ENCODE measurements at regions not wholly inside any gene's neighbourhood (a gene's known extent, or its start where the extent isn't known, plus 50 kb on each side); places are given as distances from the start of the nearest gene placed in this dataset.

GRCh38 chr5:75960129-75960528, 123.1 kb upstream of the SV2C start:
- in situ Hi-C loops (cut with MboI; ENCODE audit: low sequenced_read_pairs, unreplicated experiment), result no loop called here
- no peak for DNase-seq (ENCODE audit: low spot score)
- no peak for TF ChIP-seq CTCF (IDR thresholded peaks at IDR 0.05; ENCODE audit: borderline replicate concordance, control extremely low read depth, extremely low read depth, insufficient read depth, missing control alignments)

- DNase-seq (ENCODE audit: low spot score), result no peak
- in situ Hi-C loops (cut with MboI; ENCODE audit: low sequenced_read_pairs, unreplicated experiment), result no loop called here
- no peak for TF ChIP-seq CTCF (IDR thresholded peaks at IDR 0.05; ENCODE audit: borderline replicate concordance, control extremely low read depth, extremely low read depth, insufficient read depth, missing control alignments)
Observed at GRCh38 chr5:75952963-75953362, 130.2 kb upstream of the SV2C start.

- DNase-seq (ENCODE audit: low spot score), result no peak
- in situ Hi-C loops (cut with MboI; ENCODE audit: low sequenced_read_pairs, unreplicated experiment), result no loop called here
- no peak for TF ChIP-seq CTCF (IDR thresholded peaks at IDR 0.05; ENCODE audit: borderline replicate concordance, control extremely low read depth, extremely low read depth, insufficient read depth, missing control alignments)
Observed at GRCh38 chr5:75952291-75952690, 130.9 kb upstream of the SV2C start.

- in situ Hi-C loops (cut with MboI; ENCODE audit: low sequenced_read_pairs, unreplicated experiment), result no loop called here
- no peak for TF ChIP-seq CTCF (IDR thresholded peaks at IDR 0.05; ENCODE audit: borderline replicate concordance, control extremely low read depth, extremely low read depth, insufficient read depth, missing control alignments)
- DNase-seq (ENCODE audit: low spot score), result no peak
Observed at GRCh38 chr5:75951716-75952115, 131.5 kb upstream of the SV2C start.

- no peak for DNase-seq (ENCODE audit: low spot score)
- in situ Hi-C loops (cut with MboI; ENCODE audit: low sequenced_read_pairs, unreplicated experiment), result no loop called here
- no peak for TF ChIP-seq CTCF (IDR thresholded peaks at IDR 0.05; ENCODE audit: borderline replicate concordance, control extremely low read depth, extremely low read depth, insufficient read depth, missing control alignments)
Observed at GRCh38 chr5:75951158-75951557, 132.0 kb upstream of the SV2C start.

- in situ Hi-C loops (cut with MboI; ENCODE audit: low sequenced_read_pairs, unreplicated experiment), result no loop called here
- no peak for DNase-seq (ENCODE audit: low spot score)
- TF ChIP-seq CTCF (IDR thresholded peaks at IDR 0.05; ENCODE audit: borderline replicate concordance, control extremely low read depth, extremely low read depth, insufficient read depth, missing control alignments), result no peak
Observed at GRCh38 chr5:75948438-75948837, 134.7 kb upstream of the SV2C start.

- TF ChIP-seq CTCF (IDR thresholded peaks at IDR 0.05; ENCODE audit: borderline replicate concordance, control extremely low read depth, extremely low read depth, insufficient read depth, missing control alignments), result no peak
- in situ Hi-C loops (cut with MboI; ENCODE audit: low sequenced_read_pairs, unreplicated experiment), result no loop called here
- no peak for DNase-seq (ENCODE audit: low spot score)
Observed at GRCh38 chr5:75940418-75940817, 142.8 kb upstream of the SV2C start.
